ENCODE measurements at regions not wholly inside any gene's neighbourhood (a gene's known extent, or its start where the extent isn't known, plus 50 kb on each side); places are given as distances from the start of the nearest gene placed in this dataset.

DNA sequence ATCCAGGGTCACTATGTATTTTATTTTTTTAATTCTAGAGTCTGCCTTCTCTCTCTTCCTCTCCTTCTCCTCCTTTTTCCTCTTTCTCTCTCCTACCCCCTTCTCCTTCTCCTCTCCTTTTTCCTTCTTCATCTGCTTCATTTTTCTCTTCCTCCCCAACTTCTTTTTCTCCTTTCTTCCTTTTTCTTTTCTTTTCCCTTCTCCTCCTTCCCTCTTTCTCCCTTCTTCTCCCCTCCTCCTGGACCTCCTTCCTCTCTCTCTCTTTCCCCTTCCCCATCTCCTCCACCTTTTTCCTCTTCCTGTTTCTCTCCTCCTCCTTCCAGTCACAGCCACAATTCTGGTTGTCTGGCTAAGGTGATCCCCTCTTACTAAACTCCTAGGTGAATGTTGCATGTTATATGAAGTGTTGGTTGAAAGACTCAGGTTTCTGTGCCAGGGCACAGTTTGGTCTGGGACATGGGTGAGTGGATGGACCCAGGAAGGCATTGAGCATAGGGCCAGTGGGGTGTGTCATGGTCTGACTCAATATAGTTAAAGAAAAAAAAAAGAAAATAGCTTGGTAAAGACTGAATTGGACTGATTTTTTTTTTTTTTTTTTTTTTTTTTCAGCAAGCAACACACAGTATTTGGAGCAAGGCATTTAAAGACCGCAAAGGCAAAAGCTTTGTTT lies 266.9 kb downstream of the TGFB2 start:
- Mint-ChIP-seq H3K27me3 (ENCODE audit: insufficient read depth, unreplicated experiment) (no peaks in the 10 kb centered on the region), H3K4me1 (ENCODE audit: insufficient read depth, unreplicated experiment) (peaks cover 31% of the 10 kb centered on the region), H3K9me3 (ENCODE audit: unreplicated experiment) (peaks cover 13% of the 10 kb centered on the region), H3K27ac (ENCODE audit: low read depth, unreplicated experiment) (peak overlapping the region; percentile 40), H3K4me3 (ENCODE audit: unreplicated experiment) (no peak overlapping the region), H3K36me3 (ENCODE audit: insufficient read depth, unreplicated experiment) (no peaks in the 10 kb centered on the region)
- BruUV-seq (replicated peaks), result no TSS peak
- TF ChIP-seq, protein P1, sequence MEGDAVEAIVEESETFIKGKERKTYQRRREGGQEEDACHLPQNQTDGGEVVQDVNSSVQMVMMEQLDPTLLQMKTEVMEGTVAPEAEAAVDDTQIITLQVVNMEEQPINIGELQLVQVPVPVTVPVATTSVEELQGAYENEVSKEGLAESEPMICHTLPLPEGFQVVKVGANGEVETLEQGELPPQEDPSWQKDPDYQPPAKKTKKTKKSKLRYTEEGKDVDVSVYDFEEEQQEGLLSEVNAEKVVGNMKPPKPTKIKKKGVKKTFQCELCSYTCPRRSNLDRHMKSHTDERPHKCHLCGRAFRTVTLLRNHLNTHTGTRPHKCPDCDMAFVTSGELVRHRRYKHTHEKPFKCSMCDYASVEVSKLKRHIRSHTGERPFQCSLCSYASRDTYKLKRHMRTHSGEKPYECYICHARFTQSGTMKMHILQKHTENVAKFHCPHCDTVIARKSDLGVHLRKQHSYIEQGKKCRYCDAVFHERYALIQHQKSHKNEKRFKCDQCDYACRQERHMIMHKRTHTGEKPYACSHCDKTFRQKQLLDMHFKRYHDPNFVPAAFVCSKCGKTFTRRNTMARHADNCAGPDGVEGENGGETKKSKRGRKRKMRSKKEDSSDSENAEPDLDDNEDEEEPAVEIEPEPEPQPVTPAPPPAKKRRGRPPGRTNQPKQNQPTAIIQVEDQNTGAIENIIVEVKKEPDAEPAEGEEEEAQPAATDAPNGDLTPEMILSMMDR (IDR thresholded peaks at IDR 0.05; ENCODE audit: unreplicated experiment), result no peak
- no peak for DNase-seq (ENCODE audit: unreplicated experiment)
- ChIA-PET POLR2A (interaction anchor here (0.7 to 2.9 kb wide), 3 partner anchors 10 to 107 kb away, joined by 4 to 13 read pairs (median 5); no protein-coding TSS in a partner anchor), CTCF (interaction anchor here (1.0 kb wide), 1 partner anchor 12 kb away, joined by 3 read pairs; no protein-coding TSS in a partner anchor)
- intact Hi-C loops (cut with micrococcal nuclease), result no loop called here

DNA sequence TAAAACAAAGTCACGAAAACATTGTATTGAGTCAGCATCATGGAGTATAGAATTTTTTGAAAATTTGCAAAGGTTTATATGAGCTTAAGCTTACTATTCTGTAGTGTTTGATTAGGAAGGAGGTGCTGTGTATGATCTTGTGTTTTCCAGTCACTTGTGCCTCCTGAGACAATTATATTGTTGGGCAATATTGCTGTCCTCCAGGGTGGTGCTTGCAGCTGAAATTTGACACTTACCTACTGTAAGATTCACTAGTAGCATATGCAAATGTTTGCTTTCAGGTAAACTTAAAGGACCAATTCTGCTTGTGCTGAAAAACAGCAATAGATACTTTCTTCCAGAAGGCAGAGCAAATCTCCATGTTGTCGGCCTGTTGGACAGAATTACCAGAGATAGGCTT lies 268.0 kb downstream of the TGFB2 start:
- TF ChIP-seq, protein P1 (IDR thresholded peaks at IDR 0.05; ENCODE audit: unreplicated experiment), result no peak
- peak; percentile 50 for DNase-seq (ENCODE audit: unreplicated experiment)
- H3K4me3 Mint-ChIP-seq (ENCODE audit: unreplicated experiment), result no peak overlapping the region
- POLR2A ChIA-PET, result interaction anchor here (0.6 to 2.9 kb wide), 7 partner anchors 9 to 99 kb away, joined by 3 to 13 read pairs (median 4); no protein-coding TSS in a partner anchor
- no TSS peak for BruUV-seq (replicated peaks)
- H3K27ac Mint-ChIP-seq (ENCODE audit: low read depth, unreplicated experiment), result no peak overlapping the region
- H3K27me3 Mint-ChIP-seq (ENCODE audit: insufficient read depth, unreplicated experiment), result no peaks in the 10 kb centered on the region
- intact Hi-C loops (cut with micrococcal nuclease), result no loop called here
- peaks cover 37% of the 10 kb centered on the region for H3K4me1 Mint-ChIP-seq (ENCODE audit: insufficient read depth, unreplicated experiment)
- CTCF ChIA-PET, result interaction anchor here (0.5 to 1.6 kb wide), 5 partner anchors 10 to 474 kb away, joined by 3 to 5 read pairs (median 3); no protein-coding TSS in a partner anchor
- H3K9me3 Mint-ChIP-seq (ENCODE audit: unreplicated experiment), result peaks cover 8% of the 10 kb centered on the region
- no peaks in the 10 kb centered on the region for H3K36me3 Mint-ChIP-seq (ENCODE audit: insufficient read depth, unreplicated experiment)

DNA sequence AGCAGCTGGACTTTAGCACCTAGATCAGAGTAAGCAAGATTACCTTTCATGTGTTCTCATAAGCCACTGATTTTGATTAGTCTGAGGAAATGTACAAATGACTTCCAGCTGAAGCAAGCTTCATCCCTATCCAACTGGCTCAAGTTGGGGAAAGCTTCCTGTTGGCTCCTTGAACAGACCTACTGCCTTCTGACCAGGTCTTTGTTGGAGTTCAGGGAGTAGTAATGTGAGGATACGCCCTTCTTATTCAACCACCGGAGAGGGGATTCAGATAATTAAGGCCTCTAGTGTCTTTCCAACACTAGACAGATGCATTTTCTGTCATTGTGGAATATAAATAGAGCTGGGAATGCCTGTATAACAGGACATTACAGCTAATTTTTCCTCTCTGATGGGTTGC lies 268.9 kb downstream of the TGFB2 start:
- no TSS peak for BruUV-seq (replicated peaks)
- no peak for DNase-seq (ENCODE audit: unreplicated experiment)
- ChIA-PET POLR2A (interaction anchor here (0.6 to 2.9 kb wide), 4 partner anchors 8 to 16 kb away, joined by 3 to 13 read pairs (median 4); no protein-coding TSS in a partner anchor), CTCF (interaction anchor here (0.6 to 1.6 kb wide), 5 partner anchors 9 to 760 kb away, joined by 3 to 5 read pairs (median 4); no protein-coding TSS in a partner anchor)
- H3K4me1 Mint-ChIP-seq (ENCODE audit: insufficient read depth, unreplicated experiment), result peaks cover 45% of the 10 kb centered on the region
- H3K4me3 Mint-ChIP-seq (ENCODE audit: unreplicated experiment), result no peak overlapping the region
- intact Hi-C loops (cut with micrococcal nuclease), result no loop called here
- TF ChIP-seq, protein P1 (IDR thresholded peaks at IDR 0.05; ENCODE audit: unreplicated experiment), result no peak
- no peaks in the 10 kb centered on the region for H3K27me3 Mint-ChIP-seq (ENCODE audit: insufficient read depth, unreplicated experiment)
- H3K36me3 Mint-ChIP-seq (ENCODE audit: insufficient read depth, unreplicated experiment), result no peaks in the 10 kb centered on the region
- H3K27ac Mint-ChIP-seq (ENCODE audit: low read depth, unreplicated experiment), result no peak overlapping the region
- H3K9me3 Mint-ChIP-seq (ENCODE audit: unreplicated experiment), result no peaks in the 10 kb centered on the region

DNA sequence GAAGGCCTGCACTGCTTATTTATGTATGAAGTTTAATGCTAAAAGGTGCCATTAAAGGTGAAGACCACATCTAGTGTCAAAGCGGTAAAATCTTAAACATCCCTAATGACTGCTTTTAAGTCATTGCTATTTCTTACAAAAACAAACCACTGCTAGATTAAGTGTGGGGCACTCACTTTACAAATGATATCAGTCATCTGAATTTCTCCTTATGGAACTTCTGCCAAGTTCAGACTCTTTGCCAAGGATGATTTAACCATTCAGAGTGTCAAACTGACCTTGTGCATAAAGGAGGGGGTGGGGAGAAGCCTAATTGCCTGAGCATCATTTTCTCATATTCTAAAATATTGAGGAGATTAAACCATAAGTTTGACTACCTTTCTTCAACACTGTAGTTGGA lies 271.5 kb downstream of the TGFB2 start:
- peak; percentile 55 for DNase-seq (ENCODE audit: unreplicated experiment)
- Mint-ChIP-seq H3K27me3 (ENCODE audit: insufficient read depth, unreplicated experiment) (no peaks in the 10 kb centered on the region), H3K4me3 (ENCODE audit: unreplicated experiment) (no peak overlapping the region), H3K4me1 (ENCODE audit: insufficient read depth, unreplicated experiment) (peaks cover 63% of the 10 kb centered on the region), H3K9me3 (ENCODE audit: unreplicated experiment) (no peaks in the 10 kb centered on the region), H3K27ac (ENCODE audit: low read depth, unreplicated experiment) (no peak overlapping the region), H3K36me3 (ENCODE audit: insufficient read depth, unreplicated experiment) (no peaks in the 10 kb centered on the region)
- ChIA-PET POLR2A (no interaction called here), CTCF (interaction anchor here (0.6 to 1.1 kb wide), 3 partner anchors 25 to 273 kb away, joined by 3 to 4 read pairs (median 3); no protein-coding TSS in a partner anchor)
- TF ChIP-seq, protein P1 (IDR thresholded peaks at IDR 0.05; ENCODE audit: unreplicated experiment), result no peak
- no TSS peak for BruUV-seq (replicated peaks)
- intact Hi-C loops (cut with micrococcal nuclease), result no loop called here
